CMK (cell line): ENCODE measurements at regions not wholly inside any gene's neighbourhood (a gene's known extent, or its start where the extent isn't known, plus 50 kb on each side); places are given as distances from the start of the nearest gene placed in this dataset.

Experiments
- DNase-seq: peaks from one replicate; pipeline ENCODE4 v3.0.0-alpha.2; 2010; ENCODE audit warnings: low read depth

DNA sequence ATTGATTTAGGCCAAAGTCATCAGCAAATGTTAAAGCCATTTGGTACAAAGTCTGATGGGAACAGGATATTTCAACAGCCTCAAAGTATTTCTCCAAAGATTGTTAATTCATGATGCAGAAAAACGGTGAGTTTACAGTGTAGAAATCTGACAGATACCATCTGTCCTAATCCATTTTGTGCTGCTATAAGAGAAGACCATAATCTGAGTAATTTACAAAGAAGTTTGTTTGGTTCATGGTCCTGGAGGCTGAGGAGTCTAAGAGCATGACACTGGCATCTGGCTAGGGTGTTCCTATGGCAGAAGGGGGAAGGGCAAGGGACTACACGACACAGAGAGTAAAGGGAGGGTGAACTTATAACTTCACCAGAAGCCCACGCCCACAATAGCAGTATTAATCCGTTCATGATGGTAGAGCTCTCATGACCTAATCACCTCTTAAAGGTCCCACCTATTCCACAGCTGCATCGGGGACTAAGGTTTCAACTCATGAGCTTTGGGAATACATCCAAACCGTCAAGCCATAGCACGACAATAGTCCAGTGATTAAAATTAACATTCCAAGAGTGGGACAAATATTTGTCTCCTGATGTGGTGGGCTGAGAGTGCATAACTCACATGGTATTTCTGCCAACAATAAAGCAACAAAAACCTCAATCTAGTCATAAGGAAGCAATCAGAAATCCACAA is 298.6 kb upstream of the AKR1E2 start:
- DNase-seq: no peak

DNA sequence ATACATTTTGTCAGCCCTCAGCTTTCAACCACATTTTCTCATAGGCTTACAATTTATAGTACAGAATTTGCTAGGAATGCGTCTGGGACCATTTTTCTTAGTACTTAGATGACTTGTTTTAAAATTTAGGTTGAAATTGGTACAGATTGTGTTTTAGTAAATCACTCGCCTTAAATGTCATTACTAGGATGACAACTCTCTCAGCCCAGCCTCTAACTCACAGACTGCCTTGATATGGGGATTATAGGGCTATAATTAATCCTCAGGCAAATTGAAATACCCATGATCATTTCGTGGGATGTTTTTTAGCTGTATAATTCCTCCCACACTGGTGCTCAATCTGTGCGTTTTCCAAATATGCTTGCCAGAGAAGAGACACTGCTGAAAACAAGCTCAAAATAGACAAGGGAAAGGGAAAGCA is 299.7 kb upstream of the AKR1E2 start:
- DNase-seq: no peak

- no peak for DNase-seq
These were observed 300.9 kb upstream of the AKR1E2 start for GRCh38 chr10:4525103-4525502.

DNA sequence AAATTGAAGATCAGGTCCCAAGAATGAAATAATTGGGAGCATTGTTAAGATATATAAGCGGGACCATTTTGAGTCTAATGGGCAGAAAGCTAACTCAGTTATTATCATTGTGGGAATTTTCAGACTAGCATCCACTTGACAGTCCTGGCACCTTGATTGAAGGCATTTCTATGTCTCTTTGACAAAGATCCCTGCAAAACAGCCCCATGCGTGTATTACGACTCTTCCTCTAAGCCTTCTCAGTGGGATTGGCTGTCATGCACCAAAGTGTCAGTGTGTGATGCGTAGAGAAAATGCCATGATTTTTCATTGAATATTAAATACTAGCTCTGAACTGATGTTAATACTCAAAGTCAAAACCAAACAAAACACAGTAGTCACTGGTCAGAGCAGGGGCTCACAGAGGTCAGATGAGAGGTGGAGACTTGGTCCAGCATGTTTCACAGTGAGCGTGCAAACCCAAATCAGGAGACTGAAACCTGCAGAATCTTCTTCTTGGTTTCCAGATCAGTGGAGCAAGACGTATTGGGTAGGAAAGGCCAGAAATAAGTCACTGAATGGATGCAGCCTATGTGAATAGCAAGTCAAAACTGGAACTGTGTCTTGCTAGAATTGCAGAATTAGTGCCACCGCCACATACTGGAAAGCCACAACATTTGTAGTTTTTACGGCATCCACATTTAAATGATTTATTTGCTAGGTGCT is 303.6 kb upstream of the AKR1E2 start:
- DNase-seq: no peak

DNA sequence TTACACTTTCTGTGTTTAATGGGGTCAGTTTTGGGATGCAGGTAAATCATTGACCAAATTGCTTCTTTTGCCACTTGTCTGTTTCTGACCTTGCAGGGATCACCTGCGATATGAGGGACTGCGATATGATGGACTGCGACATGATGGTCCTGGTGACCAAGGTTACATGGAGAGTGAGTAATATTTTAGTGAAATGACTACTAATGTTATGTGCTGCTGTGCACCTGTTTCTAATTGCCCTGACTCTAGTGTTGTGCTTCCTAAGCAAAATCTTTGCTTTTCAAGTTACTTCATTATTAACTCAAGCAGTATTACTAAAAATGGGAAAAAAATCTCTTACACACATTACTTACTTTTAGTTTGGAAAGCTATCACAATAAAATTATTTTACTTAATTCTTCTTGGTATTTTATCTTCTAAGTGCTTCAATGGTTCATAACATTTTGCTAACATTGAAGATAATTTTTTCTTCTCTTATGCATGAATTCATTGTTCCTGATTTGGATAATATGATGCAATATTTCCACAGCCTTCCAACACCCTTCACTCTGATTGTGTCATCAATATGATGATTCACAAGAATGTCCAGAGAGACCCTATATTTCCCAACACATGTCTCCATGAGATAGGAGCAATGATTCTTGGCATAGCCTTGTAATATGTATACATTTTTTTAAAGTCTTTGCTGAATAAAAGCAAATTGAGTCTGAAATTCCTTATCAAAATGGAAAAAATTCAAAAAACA is 306.2 kb upstream of the AKR1E2 start:
- no peak for DNase-seq

GRCh38 chr10:4517746-4518145 is 308.3 kb upstream of the AKR1E2 start:
- DNase-seq: no peak

DNA sequence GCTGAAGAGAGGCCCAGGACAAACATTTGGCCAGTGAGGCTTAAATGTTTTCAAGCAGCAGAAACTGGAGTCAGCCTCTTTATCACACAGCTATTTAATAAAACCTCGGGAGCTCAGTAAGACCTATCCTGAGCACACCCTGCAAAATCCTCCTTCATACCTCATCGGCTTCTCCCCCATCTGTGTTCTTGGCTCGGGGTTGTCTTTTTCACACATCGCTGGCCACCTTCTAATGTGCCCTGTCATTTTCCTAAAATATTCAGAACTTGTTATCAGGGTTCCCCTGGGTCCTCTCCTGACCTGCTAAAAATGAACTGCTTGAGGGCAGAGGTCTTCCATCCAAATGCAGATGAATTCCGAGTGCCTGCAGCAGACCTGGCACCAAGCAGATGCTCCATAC is 310.3 kb upstream of the AKR1E2 start:
- no peak for DNase-seq

- DNase-seq: no peak
These were observed 311.4 kb upstream of the AKR1E2 start for GRCh38 chr10:4514445-4515108.

- no peak for DNase-seq
These were observed 313.3 kb upstream of the AKR1E2 start for GRCh38 chr10:4512671-4513240.

- DNase-seq: no peak
These were observed 313.8 kb upstream of the AKR1E2 start for GRCh38 chr10:4512196-4512595.

- DNase-seq: no peak
These were observed 314.5 kb upstream of the AKR1E2 start for GRCh38 chr10:4511509-4511908.

- DNase-seq: no peak
These were observed 316.6 kb upstream of the AKR1E2 start for GRCh38 chr10:4509405-4509804.

- DNase-seq: no peak
These were observed 319.9 kb upstream of the AKR1E2 start for GRCh38 chr10:4506095-4506494.

- DNase-seq: no peak
These were observed 321.5 kb upstream of the AKR1E2 start for GRCh38 chr10:4504550-4504949.

DNA sequence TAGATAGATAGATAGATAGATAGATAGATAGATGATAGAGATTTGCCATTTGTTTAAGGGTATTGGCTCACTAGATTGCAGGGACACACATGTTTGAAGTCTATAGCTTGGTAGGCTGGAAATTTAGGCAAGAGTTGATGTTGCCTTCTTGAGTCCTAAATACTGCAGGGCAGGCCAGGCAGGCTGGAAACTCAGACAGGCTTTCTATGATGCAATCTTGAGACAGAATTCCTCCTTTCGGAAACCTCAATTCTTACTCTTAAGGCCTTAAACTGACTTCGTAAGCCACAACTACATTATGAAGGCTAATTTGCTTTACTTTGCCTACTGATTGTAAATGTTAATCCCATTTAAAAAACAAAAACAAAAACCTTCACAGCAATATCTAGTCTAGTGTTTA is 322.9 kb upstream of the AKR1E2 start:
- no peak for DNase-seq

- DNase-seq: no peak
These were observed 324.7 kb upstream of the AKR1E2 start for GRCh38 chr10:4501306-4501705.

DNA sequence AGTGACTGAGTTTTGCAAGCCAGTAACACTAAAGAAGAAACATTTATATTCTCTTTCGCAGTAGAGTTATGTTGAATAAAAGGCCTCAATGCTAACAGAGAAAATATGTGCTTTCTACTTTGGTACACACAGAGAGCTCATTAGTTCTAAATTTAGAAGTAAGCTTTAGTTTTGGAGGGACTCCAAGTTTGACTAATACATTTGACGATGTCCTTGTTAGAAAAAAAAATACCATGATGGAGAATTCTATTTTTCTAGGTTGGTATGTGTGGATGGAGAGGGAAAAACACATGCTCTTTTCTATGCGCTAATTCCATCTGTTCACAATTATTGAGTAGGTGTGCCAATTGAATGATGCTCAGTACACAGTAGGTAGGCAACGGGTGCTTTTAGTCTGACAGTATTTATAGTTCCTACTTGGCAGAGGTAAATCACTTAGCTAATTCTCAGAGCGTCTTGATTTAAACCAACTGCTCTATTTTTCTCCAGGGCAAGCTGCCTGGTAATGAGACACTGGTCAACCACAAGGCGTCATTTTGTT is 327.2 kb upstream of the AKR1E2 start:
- no peak for DNase-seq

GRCh38 chr10:4494551-4494950 is 331.5 kb upstream of the AKR1E2 start:
- DNase-seq: no peak

GRCh38 chr10:4492202-4492601 is 333.8 kb upstream of the AKR1E2 start:
- DNase-seq: no peak

DNA sequence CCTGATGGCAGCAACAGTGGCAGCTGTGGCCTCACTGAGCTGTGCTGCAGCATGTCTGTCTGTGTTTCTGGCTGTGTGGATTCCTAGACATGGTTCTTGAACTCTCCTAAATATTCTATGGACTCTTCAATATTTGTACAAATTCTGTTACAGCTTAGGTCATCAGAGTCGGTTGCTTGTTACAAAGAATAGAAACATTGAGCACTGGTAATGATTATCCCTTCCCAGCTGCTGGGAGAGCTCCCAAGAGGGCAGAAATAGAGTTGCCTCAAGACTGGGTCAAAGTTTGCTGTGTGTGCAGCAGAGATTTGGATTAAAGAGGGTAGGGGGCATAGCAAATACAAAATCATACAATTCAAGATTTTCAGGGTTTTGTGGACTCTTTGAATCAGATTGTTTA is 337.1 kb upstream of the AKR1E2 start:
- DNase-seq: no peak

GRCh38 chr10:4485636-4486035 is 340.4 kb upstream of the AKR1E2 start:
- no peak for DNase-seq

- DNase-seq: no peak
These were observed 342.2 kb upstream of the AKR1E2 start for GRCh38 chr10:4483811-4484210.
